ENCODE measurements at regions not wholly inside any gene's neighbourhood (a gene's known extent, or its start where the extent isn't known, plus 50 kb on each side); places are given as distances from the start of the nearest gene placed in this dataset.

DNA sequence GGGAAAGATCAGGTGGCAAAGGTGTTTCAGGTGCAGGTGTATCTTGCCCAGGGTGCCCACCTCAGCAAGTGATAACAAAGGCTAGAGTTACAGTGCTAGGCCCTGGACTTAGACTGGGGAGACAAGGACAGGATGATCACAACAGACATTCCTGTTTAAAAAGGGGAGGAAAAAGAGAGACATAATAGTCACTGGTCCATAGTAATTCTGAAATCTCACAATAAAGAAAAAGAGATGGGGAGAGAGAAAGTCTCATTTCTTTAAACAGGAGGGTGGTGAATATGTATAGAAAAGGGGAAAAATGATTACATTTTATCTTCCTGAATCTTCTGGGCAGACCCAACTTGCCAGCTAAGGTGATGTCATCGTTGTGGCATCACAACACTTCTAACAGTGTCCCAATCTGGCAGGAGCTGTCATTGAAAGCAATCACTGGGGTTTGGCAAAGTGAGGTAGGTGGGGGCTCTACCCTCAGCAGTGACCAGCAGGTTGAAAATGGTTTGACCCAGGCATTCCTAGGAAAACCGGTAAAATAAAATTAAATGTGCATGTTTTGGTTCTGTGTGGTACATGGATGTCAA, 99.5 kb downstream of the ZNF621 start:
- Histone ChIP-seq H3K79me2 (ENCODE audit: low read depth) (no peaks in the 10 kb centered on the region), H3K9ac (no peak overlapping the region), H3K4me3 (no peak overlapping the region), H3K4me1 (no peaks in the 10 kb centered on the region), H3K27me3 (no peaks in the 10 kb centered on the region), H3K27ac (no peak overlapping the region), H2AFZ (replicated peaks) (no peak overlapping the region), H4K20me1 (ENCODE audit: low read depth) (no peaks in the 10 kb centered on the region), H3K36me3 (no peaks in the 10 kb centered on the region), H3F3A (ENCODE audit: low read depth) (no peaks in the 10 kb centered on the region), H3K4me2 (no peak overlapping the region), H3K9me3 (ENCODE audit: low read depth) (peaks cover 3% of the 10 kb centered on the region)
- Mint-ChIP-seq H3K4me3 (no peak overlapping the region), H3K27ac (no peak overlapping the region), H3K4me1 (peaks cover 3% of the 10 kb centered on the region), H3K27me3 (ENCODE audit: insufficient read depth, low read depth) (peaks cover 8% of the 10 kb centered on the region), H3K36me3 (peaks cover 2% of the 10 kb centered on the region), H3K9me3 (peaks cover 9% of the 10 kb centered on the region)
- TF ChIP-seq, protein P1, sequence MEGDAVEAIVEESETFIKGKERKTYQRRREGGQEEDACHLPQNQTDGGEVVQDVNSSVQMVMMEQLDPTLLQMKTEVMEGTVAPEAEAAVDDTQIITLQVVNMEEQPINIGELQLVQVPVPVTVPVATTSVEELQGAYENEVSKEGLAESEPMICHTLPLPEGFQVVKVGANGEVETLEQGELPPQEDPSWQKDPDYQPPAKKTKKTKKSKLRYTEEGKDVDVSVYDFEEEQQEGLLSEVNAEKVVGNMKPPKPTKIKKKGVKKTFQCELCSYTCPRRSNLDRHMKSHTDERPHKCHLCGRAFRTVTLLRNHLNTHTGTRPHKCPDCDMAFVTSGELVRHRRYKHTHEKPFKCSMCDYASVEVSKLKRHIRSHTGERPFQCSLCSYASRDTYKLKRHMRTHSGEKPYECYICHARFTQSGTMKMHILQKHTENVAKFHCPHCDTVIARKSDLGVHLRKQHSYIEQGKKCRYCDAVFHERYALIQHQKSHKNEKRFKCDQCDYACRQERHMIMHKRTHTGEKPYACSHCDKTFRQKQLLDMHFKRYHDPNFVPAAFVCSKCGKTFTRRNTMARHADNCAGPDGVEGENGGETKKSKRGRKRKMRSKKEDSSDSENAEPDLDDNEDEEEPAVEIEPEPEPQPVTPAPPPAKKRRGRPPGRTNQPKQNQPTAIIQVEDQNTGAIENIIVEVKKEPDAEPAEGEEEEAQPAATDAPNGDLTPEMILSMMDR (IDR thresholded peaks at IDR 0.05): no peak
- TF ChIP-seq EZH2 (IDR thresholded peaks at IDR 0.05) (no peak), EZH2phosphoT487 (IDR thresholded peaks at IDR 0.05) (no peak)
- no peak for DNase-seq (ENCODE audit: low spot score)

DNA sequence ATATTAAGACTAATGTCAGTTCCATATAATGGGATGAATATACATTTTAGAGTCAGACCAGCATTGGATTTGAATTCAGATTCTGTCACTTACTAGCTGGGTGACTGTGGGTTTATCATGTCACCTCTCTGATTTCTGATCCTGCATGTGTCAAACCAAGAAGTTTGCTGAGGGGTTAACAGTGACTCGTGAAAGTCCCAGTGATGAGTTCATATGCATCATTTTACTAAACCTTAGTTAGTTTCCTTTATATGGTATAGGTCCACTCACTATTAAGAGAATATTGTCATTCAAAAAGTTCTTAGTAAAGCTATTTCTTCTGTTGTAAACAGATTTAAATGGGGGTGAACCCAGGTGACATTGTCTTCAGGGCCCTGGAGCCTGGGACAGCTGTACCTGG, 102.3 kb downstream of the ZNF621 start:
- no peak overlapping the region for H3K4me2 ChIP-seq
- H3K4me1 ChIP-seq: no peaks in the 10 kb centered on the region
- DNase-seq (ENCODE audit: low spot score): no peak
- H3K27me3 ChIP-seq: no peaks in the 10 kb centered on the region
- peaks cover 2% of the 10 kb centered on the region for H3K36me3 Mint-ChIP-seq
- no peak overlapping the region for H3K4me3 Mint-ChIP-seq
- no peak overlapping the region for H3K27ac ChIP-seq
- peaks cover 8% of the 10 kb centered on the region for H3K27me3 Mint-ChIP-seq (ENCODE audit: insufficient read depth, low read depth)
- H3F3A ChIP-seq (ENCODE audit: low read depth): no peaks in the 10 kb centered on the region
- no peak overlapping the region for H3K4me3 ChIP-seq
- H3K9me3 ChIP-seq (ENCODE audit: low read depth): peaks cover 3% of the 10 kb centered on the region
- no peaks in the 10 kb centered on the region for H4K20me1 ChIP-seq (ENCODE audit: low read depth)
- peaks cover 26% of the 10 kb centered on the region for H3K9me3 Mint-ChIP-seq
- no peaks in the 10 kb centered on the region for H3K79me2 ChIP-seq (ENCODE audit: low read depth)
- H3K36me3 ChIP-seq: no peaks in the 10 kb centered on the region
- H3K9ac ChIP-seq: no peak overlapping the region
- H2AFZ ChIP-seq (replicated peaks): no peak overlapping the region
- H3K27ac Mint-ChIP-seq: no peak overlapping the region
- no peaks in the 10 kb centered on the region for H3K4me1 Mint-ChIP-seq
- no peak for TF ChIP-seq EZH2phosphoT487 (IDR thresholded peaks at IDR 0.05)

DNA sequence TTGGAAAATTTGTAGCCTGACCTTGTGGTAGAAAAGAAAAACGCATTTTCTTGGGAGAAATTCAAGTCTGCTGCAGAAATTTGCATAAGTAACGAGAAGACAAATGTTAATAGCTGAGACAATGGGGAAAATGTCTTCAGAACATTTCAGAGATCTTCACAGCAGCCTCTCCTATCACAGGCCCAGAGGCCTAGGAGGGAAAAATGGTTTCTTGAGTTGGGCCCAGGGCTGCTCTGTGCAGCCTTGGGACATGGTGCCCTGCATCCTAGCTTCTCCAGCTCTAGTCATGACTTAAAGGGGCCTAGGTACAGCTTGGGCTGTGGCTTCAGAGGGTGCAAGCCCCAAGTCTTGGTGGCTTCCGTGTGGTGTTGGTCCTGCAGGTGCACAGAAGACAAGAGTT, 104.2 kb downstream of the ZNF621 start:
- TF ChIP-seq, protein P1 (IDR thresholded peaks at IDR 0.05): no peak
- TF ChIP-seq EZH2phosphoT487 (IDR thresholded peaks at IDR 0.05) (no peak), EZH2 (IDR thresholded peaks at IDR 0.05) (no peak)
- H3K4me1 ChIP-seq: no peaks in the 10 kb centered on the region
- Mint-ChIP-seq H3K27ac (no peak overlapping the region), H3K27me3 (ENCODE audit: insufficient read depth, low read depth) (peaks cover 5% of the 10 kb centered on the region), H3K4me1 (no peaks in the 10 kb centered on the region), H3K9me3 (peaks cover 40% of the 10 kb centered on the region), H3K36me3 (peaks cover 2% of the 10 kb centered on the region), H3K4me3 (no peak overlapping the region)
- no peak overlapping the region for H3K27ac ChIP-seq
- no peak overlapping the region for H3K4me3 ChIP-seq
- no peaks in the 10 kb centered on the region for H3F3A ChIP-seq (ENCODE audit: low read depth)
- H3K9me3 ChIP-seq (ENCODE audit: low read depth): peaks cover 3% of the 10 kb centered on the region
- no peaks in the 10 kb centered on the region for H3K27me3 ChIP-seq
- no peaks in the 10 kb centered on the region for H3K36me3 ChIP-seq
- no peak overlapping the region for H2AFZ ChIP-seq (replicated peaks)
- no peak overlapping the region for H3K9ac ChIP-seq
- no peaks in the 10 kb centered on the region for H3K79me2 ChIP-seq (ENCODE audit: low read depth)
- DNase-seq (ENCODE audit: low spot score): no peak
- H4K20me1 ChIP-seq (ENCODE audit: low read depth): no peaks in the 10 kb centered on the region
- no peak overlapping the region for H3K4me2 ChIP-seq

DNA sequence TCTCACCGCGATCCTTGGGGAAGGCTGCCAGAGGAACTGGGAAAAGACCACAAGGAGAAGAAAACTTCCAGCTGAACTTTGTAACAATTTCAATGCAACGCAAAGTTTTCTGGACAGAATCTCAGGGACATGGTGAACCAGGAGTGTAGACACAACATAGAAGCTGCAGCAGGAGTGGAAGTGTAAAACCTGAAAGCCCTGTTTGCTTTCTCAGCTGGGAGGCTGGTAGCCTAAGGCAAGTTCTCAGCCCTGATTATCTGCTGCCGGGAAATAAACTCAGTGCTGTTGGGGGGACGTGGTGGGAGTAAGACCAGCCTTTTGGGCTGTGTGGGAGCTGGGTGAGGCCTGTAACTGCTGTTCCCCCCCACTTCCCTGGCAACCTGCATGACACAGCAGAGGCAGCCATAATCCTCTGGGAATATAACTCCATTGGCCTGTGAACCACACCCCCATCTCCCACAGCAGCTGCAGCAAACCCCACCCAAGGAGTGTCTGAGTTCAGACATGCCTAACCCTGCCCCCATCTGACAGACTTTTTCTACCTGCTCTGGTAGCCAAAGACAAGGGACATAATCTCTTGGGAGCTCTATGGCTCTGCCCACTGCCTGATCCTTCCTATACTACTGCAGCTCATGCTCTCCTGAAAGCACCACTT, 106.7 kb downstream of the ZNF621 start:
- no peak overlapping the region for H2AFZ ChIP-seq (replicated peaks)
- Mint-ChIP-seq H3K36me3 (peaks cover 2% of the 10 kb centered on the region), H3K27ac (no peak overlapping the region)

More for the DNA sequence above, 106.7 kb downstream of the ZNF621 start:
- no peaks in the 10 kb centered on the region for H3K4me1 Mint-ChIP-seq
- H3K4me1 ChIP-seq: no peaks in the 10 kb centered on the region
- H3K9me3 Mint-ChIP-seq: peaks cover 47% of the 10 kb centered on the region
- H3F3A ChIP-seq (ENCODE audit: low read depth): no peaks in the 10 kb centered on the region
- no peaks in the 10 kb centered on the region for H3K27me3 ChIP-seq
- no peaks in the 10 kb centered on the region for H4K20me1 ChIP-seq (ENCODE audit: low read depth)
- H3K79me2 ChIP-seq (ENCODE audit: low read depth): no peaks in the 10 kb centered on the region
- TF ChIP-seq EZH2phosphoT487 (IDR thresholded peaks at IDR 0.05) (no peak), EZH2 (IDR thresholded peaks at IDR 0.05) (no peak)
- TF ChIP-seq, protein P1 (IDR thresholded peaks at IDR 0.05): no peak
- no peak overlapping the region for H3K4me3 ChIP-seq
- peaks cover 9% of the 10 kb centered on the region for H3K27me3 Mint-ChIP-seq (ENCODE audit: insufficient read depth, low read depth)
- H3K4me3 Mint-ChIP-seq: no peak overlapping the region
- H3K36me3 ChIP-seq: no peaks in the 10 kb centered on the region
- H3K9me3 ChIP-seq (ENCODE audit: low read depth): peaks cover 3% of the 10 kb centered on the region
- no peak overlapping the region for H3K27ac ChIP-seq
- H3K4me2 ChIP-seq: no peak overlapping the region
- no peak overlapping the region for H3K9ac ChIP-seq
- no peak for DNase-seq (ENCODE audit: low spot score)

Data from neural progenitor cell (in vitro differentiated cells).